ENCODE measurements at regions not wholly inside any gene's neighbourhood (a gene's known extent, or its start where the extent isn't known, plus 50 kb on each side); places are given as distances from the start of the nearest gene placed in this dataset.

GRCh38 chr20:25991051-25991755 is 294.6 kb upstream of the ZNF337 start:
- no peak for TF ChIP-seq ZFP30 (CRISPR knock-in tag; IDR thresholded peaks at IDR 0.05)
- no peak for TF ChIP-seq CREB5 (CRISPR knock-in tag; IDR thresholded peaks at IDR 0.05; ENCODE audit: low read depth)
- TF ChIP-seq ZFP3 (CRISPR knock-in tag; IDR thresholded peaks at IDR 0.05): no peak
- no peak for TF ChIP-seq PATZ1 (CRISPR knock-in tag; IDR thresholded peaks at IDR 0.05; ENCODE audit: borderline replicate concordance)
- no peak for TF ChIP-seq CSDC2 (CRISPR knock-in tag; IDR thresholded peaks at IDR 0.05)
- no peak for TF ChIP-seq ESRRG (CRISPR knock-in tag; IDR thresholded peaks at IDR 0.05)
- TF ChIP-seq TSHZ2 (CRISPR knock-in tag; IDR thresholded peaks at IDR 0.05): no peak
- no peak for TF ChIP-seq ZNF565 (CRISPR knock-in tag; conservative IDR thresholded peaks at IDR 0.05; ENCODE audit: low read depth)
- no peak for TF ChIP-seq PPARA (CRISPR knock-in tag; IDR thresholded peaks at IDR 0.05; ENCODE audit: borderline replicate concordance)
- TF ChIP-seq TOX (CRISPR knock-in tag; IDR thresholded peaks at IDR 0.05; ENCODE audit: borderline replicate concordance): no peak
- no peak for TF ChIP-seq ARNTL (CRISPR knock-in tag; IDR thresholded peaks at IDR 0.05; ENCODE audit: borderline replicate concordance, low read depth)
- no peak for TF ChIP-seq OSR1 (CRISPR knock-in tag; IDR thresholded peaks at IDR 0.05)
- TF ChIP-seq ZC3H10 (CRISPR knock-in tag; IDR thresholded peaks at IDR 0.05): no peak
- no peak for TF ChIP-seq TCF4 (CRISPR knock-in tag; IDR thresholded peaks at IDR 0.05; ENCODE audit: borderline replicate concordance)

All from SK-N-SH treated with all-trans-retinoic acid at 6 μM for 48 hours (cell line).